ENCODE measurements at regions not wholly inside any gene's neighbourhood (a gene's known extent, or its start where the extent isn't known, plus 50 kb on each side); places are given as distances from the start of the nearest gene placed in this dataset.
"Not testable (repeated sequence)": the region's sequence is repeated elsewhere in the genome, so short reads cannot be mapped to it uniquely, and the experiment has no call there.

- Mint-ChIP-seq H3K4me1 (ENCODE audit: low read depth) (peaks cover 2% of the 10 kb centered on the region), H3K27ac (no peak overlapping the region), H3K36me3 (ENCODE audit: low read depth) (no peaks in the 10 kb centered on the region), H3K4me3 (peak overlapping the region; percentile 39), H3K9me3 (no peaks in the 10 kb centered on the region), H3K27me3 (ENCODE audit: low read depth) (peaks cover 24% of the 10 kb centered on the region)
- DNase-seq (ENCODE audit: low spot score), result peak; percentile 27
Observed at GRCh38 chr9:71446473-71447411, 321.6 kb downstream of the CEMIP2 start.

- no peak overlapping the region for H3K27ac Mint-ChIP-seq
- H3K27me3 Mint-ChIP-seq (ENCODE audit: low read depth), result peaks cover 24% of the 10 kb centered on the region
- no peaks in the 10 kb centered on the region for H3K36me3 Mint-ChIP-seq (ENCODE audit: low read depth)
- H3K4me1 Mint-ChIP-seq (ENCODE audit: low read depth), result peaks cover 2% of the 10 kb centered on the region
- no peak for DNase-seq (ENCODE audit: low spot score)
- no peaks in the 10 kb centered on the region for H3K9me3 Mint-ChIP-seq
- no peak overlapping the region for H3K4me3 Mint-ChIP-seq
Observed at GRCh38 chr9:71446106-71446472, 322.2 kb downstream of the CEMIP2 start.

- Mint-ChIP-seq H3K27me3 (ENCODE audit: low read depth) (peaks cover 18% of the 10 kb centered on the region), H3K27ac (no peak overlapping the region), H3K4me3 (no peak overlapping the region), H3K9me3 (no peaks in the 10 kb centered on the region), H3K36me3 (ENCODE audit: low read depth) (no peaks in the 10 kb centered on the region), H3K4me1 (ENCODE audit: low read depth) (peaks cover 2% of the 10 kb centered on the region)
- DNase-seq (ENCODE audit: low spot score), result no peak
Observed at GRCh38 chr9:71442937-71443336, 321.5 kb upstream of the TRPM3 start.

GRCh38 chr9:71441266-71441665 is 319.8 kb upstream of the TRPM3 start:
- no peaks in the 10 kb centered on the region for H3K9me3 Mint-ChIP-seq
- no peaks in the 10 kb centered on the region for H3K36me3 Mint-ChIP-seq (ENCODE audit: low read depth)
- no peak overlapping the region for H3K27ac Mint-ChIP-seq
- H3K4me3 Mint-ChIP-seq, result no peak overlapping the region
- no peaks in the 10 kb centered on the region for H3K4me1 Mint-ChIP-seq (ENCODE audit: low read depth)
- H3K27me3 Mint-ChIP-seq (ENCODE audit: low read depth), result peaks cover 10% of the 10 kb centered on the region
- no peak for DNase-seq (ENCODE audit: low spot score)

GRCh38 chr9:71431931-71432330 is 310.5 kb upstream of the TRPM3 start:
- Mint-ChIP-seq H3K27me3 (ENCODE audit: low read depth) (no peaks in the 10 kb centered on the region), H3K27ac (no peak overlapping the region), H3K36me3 (ENCODE audit: low read depth) (no peaks in the 10 kb centered on the region), H3K4me3 (no peak overlapping the region), H3K9me3 (no peaks in the 10 kb centered on the region), H3K4me1 (ENCODE audit: low read depth) (no peaks in the 10 kb centered on the region)
- DNase-seq (ENCODE audit: low spot score), result no peak

- H3K4me3 Mint-ChIP-seq; DNase-seq (ENCODE audit: low spot score); H3K36me3 Mint-ChIP-seq (ENCODE audit: low read depth); H3K9me3 Mint-ChIP-seq; H3K27me3 Mint-ChIP-seq (ENCODE audit: low read depth); H3K4me1 Mint-ChIP-seq (ENCODE audit: low read depth); H3K27ac Mint-ChIP-seq: not testable (repeated sequence)
Observed at GRCh38 chr9:71407341-71407740, 285.9 kb upstream of the TRPM3 start.

GRCh38 chr9:71403106-71403505 is 281.7 kb upstream of the TRPM3 start:
- Mint-ChIP-seq H3K27me3 (ENCODE audit: low read depth) (no peaks in the 10 kb centered on the region), H3K27ac (no peak overlapping the region), H3K4me1 (ENCODE audit: low read depth) (no peaks in the 10 kb centered on the region), H3K9me3 (no peaks in the 10 kb centered on the region), H3K4me3 (no peak overlapping the region), H3K36me3 (ENCODE audit: low read depth) (no peaks in the 10 kb centered on the region)
- no peak for DNase-seq (ENCODE audit: low spot score)

GRCh38 chr9:71393005-71393404 is 271.6 kb upstream of the TRPM3 start:
- no peak for DNase-seq (ENCODE audit: low spot score)
- Mint-ChIP-seq H3K4me1 (ENCODE audit: low read depth) (no peaks in the 10 kb centered on the region), H3K27me3 (ENCODE audit: low read depth) (no peaks in the 10 kb centered on the region), H3K36me3 (ENCODE audit: low read depth) (no peaks in the 10 kb centered on the region), H3K9me3 (no peaks in the 10 kb centered on the region), H3K27ac (no peak overlapping the region), H3K4me3 (no peak overlapping the region)

GRCh38 chr9:71384343-71384742 is 262.9 kb upstream of the TRPM3 start:
- Mint-ChIP-seq H3K27me3 (ENCODE audit: low read depth) (no peaks in the 10 kb centered on the region), H3K4me1 (ENCODE audit: low read depth) (no peaks in the 10 kb centered on the region), H3K36me3 (ENCODE audit: low read depth) (no peaks in the 10 kb centered on the region), H3K9me3 (no peaks in the 10 kb centered on the region), H3K27ac (no peak overlapping the region), H3K4me3 (no peak overlapping the region)
- no peak for DNase-seq (ENCODE audit: low spot score)

GRCh38 chr9:71383308-71383940 is 262.0 kb upstream of the TRPM3 start:
- Mint-ChIP-seq H3K27me3 (ENCODE audit: low read depth) (no peaks in the 10 kb centered on the region), H3K4me1 (ENCODE audit: low read depth) (no peaks in the 10 kb centered on the region), H3K36me3 (ENCODE audit: low read depth) (no peaks in the 10 kb centered on the region), H3K9me3 (no peaks in the 10 kb centered on the region), H3K4me3 (no peak overlapping the region), H3K27ac (no peak overlapping the region)
- DNase-seq (ENCODE audit: low spot score), result no peak

GRCh38 chr9:71368157-71368556 is 246.7 kb upstream of the TRPM3 start:
- Mint-ChIP-seq H3K27me3 (ENCODE audit: low read depth) (no peaks in the 10 kb centered on the region), H3K4me1 (ENCODE audit: low read depth) (no peaks in the 10 kb centered on the region), H3K36me3 (ENCODE audit: low read depth) (no peaks in the 10 kb centered on the region), H3K27ac (no peak overlapping the region), H3K4me3 (no peak overlapping the region), H3K9me3 (no peaks in the 10 kb centered on the region)
- DNase-seq (ENCODE audit: low spot score), result no peak

- no peak overlapping the region for H3K4me3 Mint-ChIP-seq
- no peaks in the 10 kb centered on the region for H3K4me1 Mint-ChIP-seq (ENCODE audit: low read depth)
- no peaks in the 10 kb centered on the region for H3K36me3 Mint-ChIP-seq (ENCODE audit: low read depth)
- no peaks in the 10 kb centered on the region for H3K9me3 Mint-ChIP-seq
- H3K27ac Mint-ChIP-seq, result no peak overlapping the region
- no peaks in the 10 kb centered on the region for H3K27me3 Mint-ChIP-seq (ENCODE audit: low read depth)
- DNase-seq (ENCODE audit: low spot score), result no peak
Observed at GRCh38 chr9:71364186-71364955, 242.9 kb upstream of the TRPM3 start.

- no peaks in the 10 kb centered on the region for H3K36me3 Mint-ChIP-seq (ENCODE audit: low read depth)
- H3K4me1 Mint-ChIP-seq (ENCODE audit: low read depth), result no peaks in the 10 kb centered on the region
- no peak overlapping the region for H3K27ac Mint-ChIP-seq
- no peaks in the 10 kb centered on the region for H3K9me3 Mint-ChIP-seq
- DNase-seq (ENCODE audit: low spot score), result no peak
- H3K27me3 Mint-ChIP-seq (ENCODE audit: low read depth), result no peaks in the 10 kb centered on the region
- no peak overlapping the region for H3K4me3 Mint-ChIP-seq
Observed at GRCh38 chr9:71363286-71363961, 242.0 kb upstream of the TRPM3 start.

- H3K27ac Mint-ChIP-seq, result no peak overlapping the region
- DNase-seq (ENCODE audit: low spot score), result no peak
- H3K27me3 Mint-ChIP-seq (ENCODE audit: low read depth), result no peaks in the 10 kb centered on the region
- no peaks in the 10 kb centered on the region for H3K36me3 Mint-ChIP-seq (ENCODE audit: low read depth)
- no peaks in the 10 kb centered on the region for H3K9me3 Mint-ChIP-seq
- no peak overlapping the region for H3K4me3 Mint-ChIP-seq
- H3K4me1 Mint-ChIP-seq (ENCODE audit: low read depth), result no peaks in the 10 kb centered on the region
Observed at GRCh38 chr9:71361357-71361756, 239.9 kb upstream of the TRPM3 start.

Measured in T-helper 2 cell treated with Interferon-gamma antibody and Interleukin-4, amounts not matched to agents 5 μg/mL and 100 μg/mL, for 36 hours (primary cell).